OCI-LY1 (cell line): ENCODE measurements at regions not wholly inside any gene's neighbourhood (a gene's known extent, or its start where the extent isn't known, plus 50 kb on each side); places are given as distances from the start of the nearest gene placed in this dataset.

ENCODE experiments used
- H2AFZ ChIP-seq: fragments of 200-600 bp; sonication (generic), shearing (Covaris generic); 2 replicates; pipeline ENCODE4 v1.6.0; 2014; ENCODE audit warnings: antibody characterized with exemption, mild to moderate bottlenecking, low read length
- H3F3A ChIP-seq: fragments of 200-600 bp; sonication (generic), shearing (Covaris generic); 2 replicates; pipeline ENCODE4 v1.6.0; 2014; ENCODE audit warnings: mild to moderate bottlenecking, antibody characterized with exemption, low read length, moderate library complexity; ENCODE audit not compliant: insufficient read depth
- H3K27ac ChIP-seq: fragments of 200-600 bp; sonication (generic); 2 replicates; pipeline ENCODE4 v1.5.1; 2014; ENCODE audit warnings: low read length, mixed run types, mild to moderate bottlenecking, low read depth; ENCODE audit not compliant: poor library complexity, severe bottlenecking
- H3K27me3 ChIP-seq: fragments of 200-600 bp; sonication (generic); 2 replicates; pipeline ENCODE4 v1.6.0; 2014; ENCODE audit warnings: antibody characterized with exemption, mild to moderate bottlenecking, low read length, moderate library complexity; ENCODE audit not compliant: insufficient read depth
- H3K36me3 ChIP-seq: fragments of 200-600 bp; sonication (generic); 2 replicates; pipeline ENCODE4 v1.6.1; 2014; ENCODE audit warnings: mild to moderate bottlenecking, antibody characterized with exemption, low read length, moderate library complexity, mixed read lengths; ENCODE audit not compliant: insufficient read depth
- H3K4me1 ChIP-seq: fragments of 200-600 bp; sonication (generic); 2 replicates; pipeline ENCODE4 v1.5.1; 2014; ENCODE audit warnings: mild to moderate bottlenecking, low read length, moderate library complexity; ENCODE audit not compliant: insufficient read depth, severe bottlenecking
- H3K4me2 ChIP-seq: fragments of 200-600 bp; sonication (generic), shearing (Covaris generic); 2 replicates; pipeline ENCODE4 v1.6.1; 2014; ENCODE audit warnings: low read length
- H3K4me3 ChIP-seq: fragments of 200-600 bp; sonication (generic); 2 replicates; pipeline ENCODE4 v1.5.1; 2014; ENCODE audit warnings: low read length, low read depth, mild to moderate bottlenecking, mixed read lengths; ENCODE audit not compliant: poor library complexity, severe bottlenecking
- H3K79me2 ChIP-seq: fragments of 200-600 bp; shearing (Covaris generic); 2 replicates; pipeline ENCODE4 v1.6.1; 2016; ENCODE audit warnings: mixed run types, low read length, mixed read lengths; ENCODE audit not compliant: insufficient read depth
- H3K9ac ChIP-seq: fragments of 200-600 bp; sonication (generic), shearing (Covaris generic); 2 replicates; pipeline ENCODE4 v1.6.1; 2014; ENCODE audit warnings: mild to moderate bottlenecking, low read length, mixed read lengths
- H3K9me2 ChIP-seq: fragments of 200-600 bp; sonication (generic), shearing (Covaris generic); 2 replicates; pipeline ENCODE4 v1.6.1; 2014; ENCODE audit warnings: low read depth, mild to moderate bottlenecking, low read length, mixed read lengths
- H3K9me3 ChIP-seq: fragments of 200-600 bp; shearing (Covaris generic); 2 replicates; pipeline ENCODE4 v1.6.1; 2014; ENCODE audit warnings: low read length, mixed read lengths
- H4K20me1 ChIP-seq: fragments of 200-600 bp; sonication (generic), shearing (Covaris generic); 2 replicates; pipeline ENCODE4 v1.6.0; 2016; ENCODE audit warnings: mild to moderate bottlenecking, low read length; ENCODE audit not compliant: insufficient read depth
- EZH2 ChIP-seq: fragments of 200-600 bp; sonication (generic), shearing (Covaris generic); IDR thresholded peaks from 2 replicates; pipeline ENCODE4 v1.8.0; 2017; ENCODE audit warnings: borderline replicate concordance, mixed run types, mild to moderate bottlenecking, antibody characterized with exemption, low read length, moderate library complexity, mixed read lengths
- TF ChIP-seq, protein P1 (sequence below): fragments of 200-600 bp; sonication (generic), shearing (Covaris generic); IDR thresholded peaks from 2 replicates; pipeline ENCODE4 v1.5.1; 2017; ENCODE audit warnings: mild to moderate bottlenecking, antibody characterized with exemption, low read length, moderate library complexity, mixed read lengths

- no peaks in the 10 kb centered on the region for H3F3A ChIP-seq
- no peak overlapping the region for H3K4me3 ChIP-seq
- no peak overlapping the region for H3K4me2 ChIP-seq
- no peaks in the 10 kb centered on the region for H3K4me1 ChIP-seq
- H2AFZ ChIP-seq, result no peak overlapping the region
- H3K27ac ChIP-seq, result no peak overlapping the region
- TF ChIP-seq EZH2, result no peak
- TF ChIP-seq, protein P1, sequence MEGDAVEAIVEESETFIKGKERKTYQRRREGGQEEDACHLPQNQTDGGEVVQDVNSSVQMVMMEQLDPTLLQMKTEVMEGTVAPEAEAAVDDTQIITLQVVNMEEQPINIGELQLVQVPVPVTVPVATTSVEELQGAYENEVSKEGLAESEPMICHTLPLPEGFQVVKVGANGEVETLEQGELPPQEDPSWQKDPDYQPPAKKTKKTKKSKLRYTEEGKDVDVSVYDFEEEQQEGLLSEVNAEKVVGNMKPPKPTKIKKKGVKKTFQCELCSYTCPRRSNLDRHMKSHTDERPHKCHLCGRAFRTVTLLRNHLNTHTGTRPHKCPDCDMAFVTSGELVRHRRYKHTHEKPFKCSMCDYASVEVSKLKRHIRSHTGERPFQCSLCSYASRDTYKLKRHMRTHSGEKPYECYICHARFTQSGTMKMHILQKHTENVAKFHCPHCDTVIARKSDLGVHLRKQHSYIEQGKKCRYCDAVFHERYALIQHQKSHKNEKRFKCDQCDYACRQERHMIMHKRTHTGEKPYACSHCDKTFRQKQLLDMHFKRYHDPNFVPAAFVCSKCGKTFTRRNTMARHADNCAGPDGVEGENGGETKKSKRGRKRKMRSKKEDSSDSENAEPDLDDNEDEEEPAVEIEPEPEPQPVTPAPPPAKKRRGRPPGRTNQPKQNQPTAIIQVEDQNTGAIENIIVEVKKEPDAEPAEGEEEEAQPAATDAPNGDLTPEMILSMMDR, result no peak
- H3K9ac ChIP-seq, result no peak overlapping the region
- H3K79me2 ChIP-seq, result no peaks in the 10 kb centered on the region
- no peaks in the 10 kb centered on the region for H3K9me3 ChIP-seq
- no peaks in the 10 kb centered on the region for H3K27me3 ChIP-seq
- no peaks in the 10 kb centered on the region for H3K36me3 ChIP-seq
- no peaks in the 10 kb centered on the region for H3K9me2 ChIP-seq
- no peaks in the 10 kb centered on the region for H4K20me1 ChIP-seq
These were observed 837.4 kb downstream of the LRRTM4 start for GRCh38 chr2:76684756-76685155.

- Histone ChIP-seq H3K4me3 (no peak overlapping the region), H2AFZ (no peak overlapping the region), H3K9ac (no peak overlapping the region), H4K20me1 (no peaks in the 10 kb centered on the region), H3K4me2 (no peak overlapping the region), H3K27ac (no peak overlapping the region), H3K27me3 (no peaks in the 10 kb centered on the region), H3K36me3 (no peaks in the 10 kb centered on the region), H3K4me1 (no peaks in the 10 kb centered on the region), H3K79me2 (no peaks in the 10 kb centered on the region), H3F3A (no peaks in the 10 kb centered on the region), H3K9me3 (no peaks in the 10 kb centered on the region), H3K9me2 (no peaks in the 10 kb centered on the region)
- no peak for TF ChIP-seq EZH2
- TF ChIP-seq, protein P1, result no peak
These were observed 843.2 kb downstream of the LRRTM4 start for GRCh38 chr2:76679025-76679396.

- no peak overlapping the region for H3K9ac ChIP-seq
- H2AFZ ChIP-seq, result no peak overlapping the region
- TF ChIP-seq, protein P1, result no peak
- no peak for TF ChIP-seq EZH2
- H3K79me2 ChIP-seq, result no peaks in the 10 kb centered on the region
- H3K4me3 ChIP-seq, result no peak overlapping the region
- H3K9me3 ChIP-seq, result no peaks in the 10 kb centered on the region
- H3K9me2 ChIP-seq, result no peaks in the 10 kb centered on the region
- no peak overlapping the region for H3K4me2 ChIP-seq
- H3K36me3 ChIP-seq, result no peaks in the 10 kb centered on the region
- no peaks in the 10 kb centered on the region for H3K27me3 ChIP-seq
- H3K27ac ChIP-seq, result no peak overlapping the region
- no peaks in the 10 kb centered on the region for H4K20me1 ChIP-seq
- H3K4me1 ChIP-seq, result no peaks in the 10 kb centered on the region
- H3F3A ChIP-seq, result no peaks in the 10 kb centered on the region
These were observed 843.7 kb downstream of the LRRTM4 start for GRCh38 chr2:76678383-76679024.
